GM12878 (cell line): ENCODE measurements at regions not wholly inside any gene's neighbourhood (a gene's known extent, or its start where the extent isn't known, plus 50 kb on each side); places are given as distances from the start of the nearest gene placed in this dataset.

Source experiments
- ATAC-seq: fragments of 200-7000 bp; cut with Tn5 transposase; 3 replicates; pipeline ENCODE4 v1.9.1; 2020; ENCODE audit warnings: mild to moderate bottlenecking, moderate library complexity
- BruUV-seq: library from RNA; stranded (reverse); fragments of 400-500 nt; replicated peaks from 2 replicates; lab custom pipeline; 2021; lab: Mats Ljungman, UMichigan
- CTCF ChIA-PET: fragments of 300-600 bp; sonication (Branson Sonifier 250); formaldehyde crosslinking; extraction: SDS; loops from one replicate; lab custom pipeline; 2021; ENCODE audit warnings: inconsistent platforms; lab: Yijun Ruan, JAX
- POLR2A ChIA-PET: fragments of 350-600 bp; formaldehyde crosslinking; extraction: SDS; loops from one replicate; lab custom pipeline; 2021; ENCODE audit warnings: inconsistent platforms; lab: Charles Lee
- RAD21 ChIA-PET: fragments of 300-600 bp; sonication (Branson Sonifier 250); formaldehyde crosslinking; loops from one replicate; lab custom pipeline; 2023; ENCODE audit warnings: antibody characterized with exemption; ENCODE audit not compliant: unreplicated experiment; lab: Charles Lee
- SMC1A ChIA-PET: fragments of 300-600 bp; sonication (Branson Sonifier 250); formaldehyde crosslinking; loops from one replicate; lab custom pipeline; 2023; ENCODE audit not compliant: unreplicated experiment, uncharacterized antibody; lab: Charles Lee
- DNase-seq: peaks from one replicate; pipeline ENCODE4 v3.0.0-alpha.2; 2011; ENCODE audit warnings: low read depth, low spot score
- FAIRE-seq: peaks from 3 replicates; lab custom pipeline; 2011; peaks lifted over from hg19 to GRCh38; lab: Jason Lieb, UNC
- H2AFZ ChIP-seq: 2 replicates; pipeline ENCODE4 v1.6.0; 2011; ENCODE audit warnings: low read depth, low read length, control low read depth; ENCODE audit not compliant: control insufficient read depth
- H3K27ac ChIP-seq: 2 replicates; pipeline ENCODE4 v1.5.1; 2011; ENCODE audit warnings: control low read depth; ENCODE audit not compliant: control insufficient read depth, insufficient read depth
- H3K27me3 ChIP-seq, 2 experiments: replicated peaks in 1 of 2; 2 replicates each; pipeline versions ENCODE4 v1.6.0 to v1.6.1; 2011; ENCODE audit warnings: low read length in 1 of 2; ENCODE audit not compliant: control insufficient read depth in 2 of 2, insufficient read depth in 2 of 2
- H3K36me3 ChIP-seq, 2 experiments: 2 replicates each; pipeline ENCODE4 v1.5.1; 2011; ENCODE audit warnings: low read length in 1 of 2; ENCODE audit not compliant: control insufficient read depth in 2 of 2, insufficient read depth in 2 of 2
- H3K4me1 ChIP-seq: 2 replicates; pipeline ENCODE4 v1.6.1; 2011; ENCODE audit warnings: mild to moderate bottlenecking, low read length, moderate library complexity, mixed read lengths; ENCODE audit not compliant: control insufficient read depth, insufficient read depth
- H3K4me2 ChIP-seq: 2 replicates; pipeline ENCODE4 v1.6.0; 2011; ENCODE audit warnings: control low read depth; ENCODE audit not compliant: control insufficient read depth, insufficient read depth
- H3K4me3 ChIP-seq: fragments of 200-600 bp; sonication (generic); 2 replicates; pipeline ENCODE4 v1.5.1; 2016
- H3K79me2 ChIP-seq: 2 replicates; pipeline ENCODE4 v1.6.0; 2011; ENCODE audit warnings: low read length; ENCODE audit not compliant: control insufficient read depth, insufficient read depth
- H3K9ac ChIP-seq: 2 replicates; pipeline ENCODE4 v1.8.0; 2011; ENCODE audit warnings: low read length, control low read depth, mixed read lengths; ENCODE audit not compliant: control insufficient read depth, insufficient read depth
- H3K9me3 ChIP-seq: replicated peaks from 3 replicates; pipeline ENCODE4 v1.5.1; 2011; ENCODE audit warnings: mild to moderate bottlenecking, low read length; ENCODE audit not compliant: control insufficient read depth, insufficient read depth
- H4K20me1 ChIP-seq: 2 replicates; pipeline ENCODE4 v1.6.0; 2011; ENCODE audit not compliant: control insufficient read depth, insufficient read depth
- ASH2L ChIP-seq: fragments of 300-600, 200-600 bp; sonication (generic); IDR thresholded peaks from 2 replicates; pipeline ENCODE4 v1.6.1; 2017; ENCODE audit warnings: low read depth, mild to moderate bottlenecking, borderline replicate concordance
- CREM ChIP-seq: IDR thresholded peaks from 2 replicates; pipeline ENCODE4 v1.6.1; 2014; ENCODE audit warnings: antibody characterized with exemption, low read depth
- RAD21 ChIP-seq: IDR thresholded peaks from 2 replicates; pipeline ENCODE4 v1.6.1; 2011; ENCODE audit warnings: mild to moderate bottlenecking, low read depth, low read length, moderate library complexity; ENCODE audit not compliant: insufficient read depth
- RBBP5 ChIP-seq: fragments of 200-600 bp; sonication (generic); conservative IDR thresholded peaks from 2 replicates; pipeline ENCODE4 v1.6.1; 2016
- SMC3 ChIP-seq: IDR thresholded peaks from 2 replicates; pipeline ENCODE4 v1.6.1; 2011; ENCODE audit warnings: low read length, improper control_type of control experiment, borderline replicate concordance
- SREBF1 ChIP-seq: IDR thresholded peaks from 2 replicates; pipeline ENCODE4 v1.6.1; 2012; ENCODE audit warnings: mild to moderate bottlenecking, low read length
- ZNF274 ChIP-seq: IDR thresholded peaks from one replicate; pipeline ENCODE4 v1.8.0; 2011; ENCODE audit not compliant: insufficient read length, insufficient read depth
- WGBS: methylation state at CpG from one replicate; pipeline ENCODE4 v1.1.6; 2016; ENCODE audit warnings: low lambda C conversion rate; ENCODE audit not compliant: insufficient replicate concordance, insufficient coverage; ENCODE audit errors: missing lambda C conversion rate; 5-methylcytosine and 5-hydroxymethylcytosine counted together
- in situ Hi-C: fragments of 300-500 bp; cut with MboI; formaldehyde crosslinking; loops from 9 replicates; pipeline ENCODE4 v1.14.3; 2018; ENCODE audit warnings: mixed read lengths
- intact Hi-C: fragments of 100-400 bp; cut with micrococcal nuclease; formaldehyde crosslinking; loops from one replicate; pipeline ENCODE4 v1.14.2; 2022; ENCODE audit not compliant: unreplicated experiment
- TF ChIP-seq, protein P1 (sequence below): fragments of 450-650 bp; IDR thresholded peaks from 2 replicates; pipeline ENCODE4 v1.6.1; 2014; ENCODE audit warnings: mild to moderate bottlenecking
- TF ChIP-seq, protein P2 (sequence below): fragments of 450-650 bp; IDR thresholded peaks from 2 replicates; pipeline ENCODE4 v1.6.1; 2016; ENCODE audit warnings: mild to moderate bottlenecking
- TF ChIP-seq, protein P3 (sequence below): fragments of 450-650 bp; formaldehyde crosslinking; IDR thresholded peaks from 2 replicates; pipeline ENCODE4 v1.4.0; 2020; ENCODE audit warnings: mild to moderate bottlenecking, moderate library complexity

DNA sequence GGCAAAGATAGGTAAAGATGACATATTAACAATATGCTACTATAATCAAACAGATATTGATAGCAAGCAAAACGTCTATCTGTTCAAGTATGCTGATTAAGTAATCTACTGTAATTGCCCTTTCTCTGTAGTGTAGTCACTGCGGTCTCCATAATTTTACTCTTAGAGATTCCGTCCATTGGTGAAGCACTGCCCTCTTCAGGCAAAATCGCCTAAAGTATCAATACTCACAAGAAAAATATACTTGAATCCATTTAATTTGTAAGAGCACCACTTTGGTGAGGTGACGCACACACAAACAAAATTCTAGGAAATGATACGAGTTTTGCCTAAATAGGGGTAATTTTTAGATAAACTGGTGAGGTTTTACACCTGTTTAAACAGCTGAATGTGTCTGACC is 434.6 kb upstream of the CHRM3 start:
- no peaks in the 10 kb centered on the region for H3K4me1 ChIP-seq
- H3K27me3 ChIP-seq: no peaks in the 10 kb centered on the region
- ChIA-PET POLR2A (no interaction called here), RAD21 (interaction anchor here (1.8 kb wide), 1 partner anchor 1087 kb away, joined by 4 read pairs; no protein-coding TSS in a partner anchor), CTCF (interaction anchor here (0.7 to 2.6 kb wide), 4 partner anchors 27 to 1089 kb away, joined by 3 to 23 read pairs (median 3); no protein-coding TSS in a partner anchor), SMC1A (interaction anchor here (0.9 to 1.1 kb wide), 2 partner anchors 472 to 1087 kb away, joined by 3 read pairs; no protein-coding TSS in a partner anchor)
- TF ChIP-seq ZNF274 (no peak), SMC3 (peak; percentile 3; the same call in 1 of the 2 replicates), SREBF1 (no peak), RAD21 (peak; percentile 30; the same call in 1 of the 2 replicates)
- TF ChIP-seq, protein P1, sequence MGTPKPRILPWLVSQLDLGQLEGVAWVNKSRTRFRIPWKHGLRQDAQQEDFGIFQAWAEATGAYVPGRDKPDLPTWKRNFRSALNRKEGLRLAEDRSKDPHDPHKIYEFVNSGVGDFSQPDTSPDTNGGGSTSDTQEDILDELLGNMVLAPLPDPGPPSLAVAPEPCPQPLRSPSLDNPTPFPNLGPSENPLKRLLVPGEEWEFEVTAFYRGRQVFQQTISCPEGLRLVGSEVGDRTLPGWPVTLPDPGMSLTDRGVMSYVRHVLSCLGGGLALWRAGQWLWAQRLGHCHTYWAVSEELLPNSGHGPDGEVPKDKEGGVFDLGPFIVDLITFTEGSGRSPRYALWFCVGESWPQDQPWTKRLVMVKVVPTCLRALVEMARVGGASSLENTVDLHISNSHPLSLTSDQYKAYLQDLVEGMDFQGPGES: no peak
- H3K79me2 ChIP-seq: no peaks in the 10 kb centered on the region
- FAIRE-seq: no peak
- intact Hi-C loops: loop anchor here (2.0 to 5.0 kb wide), 2 partner anchors 701 to 1100 kb away; no protein-coding TSS in a partner anchor
- no peak for DNase-seq
- ATAC-seq: peak; percentile 67
- no peak overlapping the region for H3K27ac ChIP-seq
- no peaks in the 10 kb centered on the region for H3K9me3 ChIP-seq
- in situ Hi-C loops: no loop called here
- H3K36me3 ChIP-seq: no peaks in the 10 kb centered on the region
- H2AFZ ChIP-seq: no peak overlapping the region
- H3K4me2 ChIP-seq: no peak overlapping the region
- BruUV-seq: no TSS peak
- 18% methylated on average over 6 of the region's 6 CpGs for WGBS
- no peak overlapping the region for H3K9ac ChIP-seq
- H4K20me1 ChIP-seq: no peaks in the 10 kb centered on the region
- H3K4me3 ChIP-seq: no peak overlapping the region

DNA sequence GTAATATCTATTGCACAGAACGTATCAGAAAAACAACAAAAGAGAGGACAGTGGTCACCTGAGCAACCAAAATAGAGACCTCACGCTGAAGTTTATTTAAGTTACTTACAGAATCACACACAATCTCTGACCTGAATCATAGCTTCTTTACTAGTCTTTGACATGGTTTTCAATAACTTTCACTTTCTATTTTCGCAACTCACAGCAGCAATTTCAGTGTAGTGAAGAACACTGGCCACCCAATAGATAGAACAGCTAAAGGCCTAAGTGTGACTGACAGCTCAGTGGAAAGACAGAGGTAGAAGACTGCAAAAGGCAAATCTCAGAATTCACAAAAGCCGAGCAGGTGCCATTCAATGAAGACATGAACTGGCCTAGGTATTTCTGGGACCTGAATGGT is 435.6 kb upstream of the CHRM3 start:
- BruUV-seq: no TSS peak
- H2AFZ ChIP-seq: no peak overlapping the region
- ATAC-seq: peak; percentile 71
- no peak overlapping the region for H3K4me2 ChIP-seq
- ChIA-PET SMC1A (interaction anchor here (1.1 to 1.2 kb wide), 3 partner anchors 9 to 1087 kb away, joined by 3 to 7 read pairs (median 4); no protein-coding TSS in a partner anchor), CTCF (interaction anchor here (0.7 to 2.6 kb wide), 4 partner anchors 26 to 1087 kb away, joined by 3 to 23 read pairs (median 3); no protein-coding TSS in a partner anchor), RAD21 (interaction anchor here (0.6 kb wide), 1 partner anchor 115 kb away, joined by 3 read pairs; no protein-coding TSS in a partner anchor), POLR2A (interaction anchor here (0.6 kb wide), 1 partner anchor 26 kb away, joined by 3 read pairs; no protein-coding TSS in a partner anchor)
- 2% methylated on average over 4 of the region's 4 CpGs for WGBS
- H3K4me3 ChIP-seq: no peak overlapping the region
- no peak overlapping the region for H3K9ac ChIP-seq
- no peak for DNase-seq
- H3K27ac ChIP-seq: no peak overlapping the region
- H4K20me1 ChIP-seq: no peaks in the 10 kb centered on the region
- intact Hi-C loops: loop anchor here (5.0 kb wide), 1 partner anchor 1098 kb away; no protein-coding TSS in a partner anchor
- no peaks in the 10 kb centered on the region for H3K9me3 ChIP-seq
- H3K36me3 ChIP-seq: no peaks in the 10 kb centered on the region
- no peaks in the 10 kb centered on the region for H3K79me2 ChIP-seq
- no peak for TF ChIP-seq CREM
- TF ChIP-seq, protein P2, sequence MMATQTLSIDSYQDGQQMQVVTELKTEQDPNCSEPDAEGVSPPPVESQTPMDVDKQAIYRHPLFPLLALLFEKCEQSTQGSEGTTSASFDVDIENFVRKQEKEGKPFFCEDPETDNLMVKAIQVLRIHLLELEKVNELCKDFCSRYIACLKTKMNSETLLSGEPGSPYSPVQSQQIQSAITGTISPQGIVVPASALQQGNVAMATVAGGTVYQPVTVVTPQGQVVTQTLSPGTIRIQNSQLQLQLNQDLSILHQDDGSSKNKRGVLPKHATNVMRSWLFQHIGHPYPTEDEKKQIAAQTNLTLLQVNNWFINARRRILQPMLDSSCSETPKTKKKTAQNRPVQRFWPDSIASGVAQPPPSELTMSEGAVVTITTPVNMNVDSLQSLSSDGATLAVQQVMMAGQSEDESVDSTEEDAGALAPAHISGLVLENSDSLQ: peak; percentile 27; the same call in 1 of the 2 replicates
- no peak for TF ChIP-seq ASH2L
- TF ChIP-seq RBBP5: no peak
- TF ChIP-seq, protein P3, sequence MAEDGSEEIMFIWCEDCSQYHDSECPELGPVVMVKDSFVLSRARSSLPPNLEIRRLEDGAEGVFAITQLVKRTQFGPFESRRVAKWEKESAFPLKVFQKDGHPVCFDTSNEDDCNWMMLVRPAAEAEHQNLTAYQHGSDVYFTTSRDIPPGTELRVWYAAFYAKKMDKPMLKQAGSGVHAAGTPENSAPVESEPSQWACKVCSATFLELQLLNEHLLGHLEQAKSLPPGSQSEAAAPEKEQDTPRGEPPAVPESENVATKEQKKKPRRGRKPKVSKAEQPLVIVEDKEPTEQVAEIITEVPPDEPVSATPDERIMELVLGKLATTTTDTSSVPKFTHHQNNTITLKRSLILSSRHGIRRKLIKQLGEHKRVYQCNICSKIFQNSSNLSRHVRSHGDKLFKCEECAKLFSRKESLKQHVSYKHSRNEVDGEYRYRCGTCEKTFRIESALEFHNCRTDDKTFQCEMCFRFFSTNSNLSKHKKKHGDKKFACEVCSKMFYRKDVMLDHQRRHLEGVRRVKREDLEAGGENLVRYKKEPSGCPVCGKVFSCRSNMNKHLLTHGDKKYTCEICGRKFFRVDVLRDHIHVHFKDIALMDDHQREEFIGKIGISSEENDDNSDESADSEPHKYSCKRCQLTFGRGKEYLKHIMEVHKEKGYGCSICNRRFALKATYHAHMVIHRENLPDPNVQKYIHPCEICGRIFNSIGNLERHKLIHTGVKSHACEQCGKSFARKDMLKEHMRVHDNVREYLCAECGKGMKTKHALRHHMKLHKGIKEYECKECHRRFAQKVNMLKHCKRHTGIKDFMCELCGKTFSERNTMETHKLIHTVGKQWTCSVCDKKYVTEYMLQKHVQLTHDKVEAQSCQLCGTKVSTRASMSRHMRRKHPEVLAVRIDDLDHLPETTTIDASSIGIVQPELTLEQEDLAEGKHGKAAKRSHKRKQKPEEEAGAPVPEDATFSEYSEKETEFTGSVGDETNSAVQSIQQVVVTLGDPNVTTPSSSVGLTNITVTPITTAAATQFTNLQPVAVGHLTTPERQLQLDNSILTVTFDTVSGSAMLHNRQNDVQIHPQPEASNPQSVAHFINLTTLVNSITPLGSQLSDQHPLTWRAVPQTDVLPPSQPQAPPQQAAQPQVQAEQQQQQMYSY (CRISPR knock-in tag): no peak
- in situ Hi-C loops: no loop called here
- no peak for FAIRE-seq
- H3K27me3 ChIP-seq: no peaks in the 10 kb centered on the region
- no peaks in the 10 kb centered on the region for H3K4me1 ChIP-seq
